PC-3 (cell line): ENCODE measurements at regions not wholly inside any gene's neighbourhood (a gene's known extent, or its start where the extent isn't known, plus 50 kb on each side); places are given as distances from the start of the nearest gene placed in this dataset.

ENCODE experiments used
- ATAC-seq: fragments of 200-7000 bp; cut with Tn5 transposase; 2 replicates; pipeline ENCODE4 v1.9.1; 2020; ENCODE audit warnings: mild to moderate bottlenecking, moderate library complexity
- BruUV-seq: library from RNA; stranded (reverse); fragments of 400-500 nt; replicated peaks from 2 replicates; lab custom pipeline; 2021; lab: Mats Ljungman, UMichigan
- CTCF ChIA-PET: fragments of 300-600 bp; sonication (Branson Sonifier 250); formaldehyde crosslinking; loops from one replicate; lab custom pipeline; 2022; ENCODE audit warnings: antibody characterized with exemption; lab: Charles Lee
- POLR2A ChIA-PET: fragments of 300-600 bp; sonication (Branson Sonifier 250); formaldehyde crosslinking; loops from one replicate; lab custom pipeline; 2022; ENCODE audit warnings: antibody characterized with exemption; ENCODE audit not compliant: unreplicated experiment; lab: Charles Lee
- DNase-seq: peaks from one replicate; pipeline ENCODE4 v3.0.0-alpha.2; 2015
- H2AFZ ChIP-seq: fragments of 300-600 bp; sonication (generic); 2 replicates; pipeline ENCODE4 v1.6.0; 2016; ENCODE audit warnings: antibody characterized with exemption, low read length
- H3F3A ChIP-seq: fragments of 300-600 bp; sonication (generic); one replicate; pipeline ENCODE4 v1.6.0; 2017; ENCODE audit warnings: antibody characterized with exemption, low read length, control low read depth, mild to moderate bottlenecking; ENCODE audit not compliant: unreplicated experiment
- H3K27ac ChIP-seq: fragments of 300-600 bp; sonication (generic); 2 replicates; pipeline ENCODE4 v1.5.1; 2016; ENCODE audit warnings: mild to moderate bottlenecking, low read length
- H3K27me3 ChIP-seq: fragments of 300-600 bp; sonication (generic); 2 replicates; pipeline ENCODE4 v1.6.1; 2016; ENCODE audit warnings: low read length, mixed read lengths
- H3K36me3 ChIP-seq: fragments of 300-600 bp; sonication (generic); 2 replicates; pipeline ENCODE4 v1.6.1; 2016; ENCODE audit warnings: low read depth, mixed run types, low read length, mixed read lengths
- H3K4me1 ChIP-seq: fragments of 300-600 bp; sonication (generic); 2 replicates; pipeline ENCODE4 v1.5.1; 2016; ENCODE audit warnings: low read length; ENCODE audit not compliant: insufficient read depth
- H3K4me2 ChIP-seq: fragments of 300-600 bp; sonication (generic); 2 replicates; pipeline ENCODE4 v1.6.0; 2016; ENCODE audit warnings: low read length
- H3K4me3 ChIP-seq: fragments of 300-600 bp; sonication (generic); 2 replicates; pipeline ENCODE4 v1.5.1; 2016; ENCODE audit warnings: mild to moderate bottlenecking, low read length, mixed read lengths
- H3K79me2 ChIP-seq: fragments of 300-600 bp; sonication (generic); 2 replicates; pipeline ENCODE4 v1.6.1; 2017; ENCODE audit warnings: low read length, mixed read lengths
- H3K9ac ChIP-seq: fragments of 300-600 bp; sonication (generic); 2 replicates; pipeline ENCODE4 v1.6.0; 2016; ENCODE audit warnings: mild to moderate bottlenecking, low read length
- H3K9me2 ChIP-seq: fragments of 300-600 bp; sonication (generic); replicated peaks from 2 replicates; pipeline ENCODE4 v1.6.1; 2016; ENCODE audit warnings: mixed run types, low read length, mixed read lengths
- H3K9me3 ChIP-seq: fragments of 300-600 bp; sonication (generic); 2 replicates; pipeline ENCODE4 v1.6.1; 2016; ENCODE audit warnings: low read length, mixed read lengths
- H4K20me1 ChIP-seq: fragments of 300-600 bp; sonication (generic); 2 replicates; pipeline ENCODE4 v1.6.1; 2016; ENCODE audit warnings: low read length, mixed read lengths
- EZH2 ChIP-seq: fragments of 300-600 bp; sonication (generic); IDR thresholded peaks from one replicate; pipeline ENCODE4 v1.6.1; 2017; ENCODE audit warnings: antibody characterized with exemption, mild to moderate bottlenecking, low read length; ENCODE audit not compliant: unreplicated experiment
- EZH2phosphoT487 ChIP-seq: fragments of 300-600 bp; sonication (generic); IDR thresholded peaks from 2 replicates; pipeline ENCODE4 v1.6.1; 2018; ENCODE audit warnings: mild to moderate bottlenecking, antibody characterized with exemption, low read length, borderline replicate concordance
- intact Hi-C: fragments of 100-400 bp; cut with micrococcal nuclease; formaldehyde crosslinking; loops from 2 replicates; pipeline ENCODE4 v1.9.0; 2023
- TF ChIP-seq, protein P1 (sequence below): fragments of 300-600 bp; sonication (generic); conservative IDR thresholded peaks from 2 replicates; pipeline ENCODE4 v1.5.1; 2017; ENCODE audit warnings: antibody characterized with exemption, low read depth, mild to moderate bottlenecking, low read length

DNA sequence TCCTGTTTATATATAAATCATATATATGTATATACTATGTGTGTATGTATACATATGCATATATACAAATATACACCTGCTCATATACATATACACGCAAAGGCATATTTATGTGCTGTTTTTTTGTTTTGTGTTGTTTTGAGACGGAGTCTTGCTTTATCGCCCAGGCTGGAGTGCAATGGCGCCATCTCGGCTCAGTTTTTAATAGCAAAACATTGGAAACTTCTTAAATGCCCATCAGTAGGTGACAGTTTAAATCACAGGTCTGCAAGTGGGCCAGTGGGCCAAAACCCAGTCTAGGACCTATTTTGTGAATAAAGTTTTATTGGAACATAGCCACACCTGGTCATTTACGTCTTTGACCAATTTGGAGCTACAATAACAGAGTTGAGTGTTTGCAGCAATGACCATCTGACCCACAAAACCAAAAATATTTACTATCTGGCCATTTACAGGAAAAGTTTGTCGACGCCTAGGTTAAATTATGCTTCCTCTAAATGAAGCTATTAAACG is 132.3 kb downstream of the TOMM20 start:
- Histone ChIP-seq H4K20me1 (no peaks in the 10 kb centered on the region), H3K36me3 (no peaks in the 10 kb centered on the region), H3K9me2 (no peaks in the 10 kb centered on the region), H3K4me2 (peak overlapping the region; percentile 72), H3F3A (peaks cover 5% of the 10 kb centered on the region), H3K4me1 (peaks cover 28% of the 10 kb centered on the region), H3K79me2 (no peaks in the 10 kb centered on the region), H2AFZ (no peak overlapping the region), H3K27ac (peak overlapping the region; percentile 100), H3K9ac (peak overlapping the region; percentile 77), H3K9me3 (no peaks in the 10 kb centered on the region), H3K27me3 (no peaks in the 10 kb centered on the region), H3K4me3 (peak overlapping the region; percentile 33)
- TF ChIP-seq EZH2 (no peak), EZH2phosphoT487 (no peak)
- TF ChIP-seq, protein P1, sequence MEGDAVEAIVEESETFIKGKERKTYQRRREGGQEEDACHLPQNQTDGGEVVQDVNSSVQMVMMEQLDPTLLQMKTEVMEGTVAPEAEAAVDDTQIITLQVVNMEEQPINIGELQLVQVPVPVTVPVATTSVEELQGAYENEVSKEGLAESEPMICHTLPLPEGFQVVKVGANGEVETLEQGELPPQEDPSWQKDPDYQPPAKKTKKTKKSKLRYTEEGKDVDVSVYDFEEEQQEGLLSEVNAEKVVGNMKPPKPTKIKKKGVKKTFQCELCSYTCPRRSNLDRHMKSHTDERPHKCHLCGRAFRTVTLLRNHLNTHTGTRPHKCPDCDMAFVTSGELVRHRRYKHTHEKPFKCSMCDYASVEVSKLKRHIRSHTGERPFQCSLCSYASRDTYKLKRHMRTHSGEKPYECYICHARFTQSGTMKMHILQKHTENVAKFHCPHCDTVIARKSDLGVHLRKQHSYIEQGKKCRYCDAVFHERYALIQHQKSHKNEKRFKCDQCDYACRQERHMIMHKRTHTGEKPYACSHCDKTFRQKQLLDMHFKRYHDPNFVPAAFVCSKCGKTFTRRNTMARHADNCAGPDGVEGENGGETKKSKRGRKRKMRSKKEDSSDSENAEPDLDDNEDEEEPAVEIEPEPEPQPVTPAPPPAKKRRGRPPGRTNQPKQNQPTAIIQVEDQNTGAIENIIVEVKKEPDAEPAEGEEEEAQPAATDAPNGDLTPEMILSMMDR, result no peak
- TSS peak; percentile 80 for BruUV-seq
- intact Hi-C loops, result loop anchor here (5.0 to 10.0 kb wide), 2 partner anchors 339 to 502 kb away; no protein-coding TSS in a partner anchor
- DNase-seq (no peak), ATAC-seq (no peak)
- ChIA-PET POLR2A (interaction anchor here (1.0 to 1.4 kb wide), 3 partner anchors 11 to 272 kb away, joined by 3 to 21 read pairs (median 8); no protein-coding TSS in a partner anchor), CTCF (interaction anchor here (0.5 to 1.1 kb wide), 2 partner anchors 15 to 497 kb away, joined by 3 read pairs; no protein-coding TSS in a partner anchor)

DNA sequence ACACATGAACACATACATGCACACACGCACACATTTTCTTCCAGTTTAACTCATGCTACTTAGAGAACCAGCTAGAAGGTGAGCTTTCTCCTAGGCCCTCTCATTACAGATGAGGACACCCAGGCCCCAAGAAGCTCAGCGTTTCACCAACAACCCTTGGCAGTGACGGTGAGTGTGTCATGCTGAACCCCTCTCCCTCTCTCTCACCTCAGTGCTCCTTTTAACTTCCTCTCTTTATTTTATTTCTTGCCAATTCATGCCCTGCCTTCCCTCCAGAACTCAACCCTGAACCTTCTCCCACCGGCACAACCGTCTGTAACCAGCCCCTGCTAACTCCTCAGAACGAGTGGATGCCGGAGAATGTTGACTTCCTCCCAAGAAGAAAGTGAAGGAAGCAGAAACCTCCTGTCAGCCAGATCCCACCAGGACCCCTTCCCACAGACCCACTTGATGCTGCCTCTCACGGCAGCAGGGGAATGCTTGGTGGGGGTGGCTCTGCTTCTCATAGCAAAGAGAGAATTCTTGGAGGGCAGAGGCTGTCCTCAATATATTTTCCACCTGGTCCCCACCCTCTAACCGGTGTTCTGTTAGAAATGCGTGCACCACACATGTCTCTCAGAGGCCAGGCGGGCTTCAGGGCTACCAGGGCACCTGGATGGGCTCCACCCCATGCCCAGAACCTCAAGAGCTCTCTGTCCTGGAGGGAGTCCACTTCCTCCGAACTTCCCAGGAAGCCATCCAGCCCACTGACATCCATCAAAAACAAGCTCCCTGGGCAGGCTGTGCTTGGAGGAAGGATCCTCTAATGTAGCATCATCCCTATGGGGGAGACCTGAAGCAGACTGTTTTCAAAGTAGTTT is 134.0 kb downstream of the TOMM20 start:
- ChIA-PET CTCF (no interaction called here), POLR2A (interaction anchor here (0.6 kb wide), 1 partner anchor 383 kb away, joined by 4 read pairs; no protein-coding TSS in a partner anchor)
- H3K4me1 ChIP-seq, result peaks cover 28% of the 10 kb centered on the region
- no peaks in the 10 kb centered on the region for H3K36me3 ChIP-seq
- H3K4me3 ChIP-seq, result no peak overlapping the region
- intact Hi-C loops, result loop anchor here (5.0 to 10.0 kb wide), 2 partner anchors 337 to 500 kb away; no protein-coding TSS in a partner anchor
- H3K27ac ChIP-seq, result no peak overlapping the region
- no peak overlapping the region for H3K4me2 ChIP-seq
- TF ChIP-seq EZH2phosphoT487 (no peak), EZH2 (no peak)
- no peaks in the 10 kb centered on the region for H3K27me3 ChIP-seq
- peaks cover 5% of the 10 kb centered on the region for H3F3A ChIP-seq
- ATAC-seq (no peak), DNase-seq (no peak)
- no peak overlapping the region for H2AFZ ChIP-seq
- H4K20me1 ChIP-seq, result no peaks in the 10 kb centered on the region
- no peaks in the 10 kb centered on the region for H3K79me2 ChIP-seq
- no peaks in the 10 kb centered on the region for H3K9me3 ChIP-seq
- no peak overlapping the region for H3K9ac ChIP-seq
- BruUV-seq, result no TSS peak
- H3K9me2 ChIP-seq, result no peaks in the 10 kb centered on the region

DNA sequence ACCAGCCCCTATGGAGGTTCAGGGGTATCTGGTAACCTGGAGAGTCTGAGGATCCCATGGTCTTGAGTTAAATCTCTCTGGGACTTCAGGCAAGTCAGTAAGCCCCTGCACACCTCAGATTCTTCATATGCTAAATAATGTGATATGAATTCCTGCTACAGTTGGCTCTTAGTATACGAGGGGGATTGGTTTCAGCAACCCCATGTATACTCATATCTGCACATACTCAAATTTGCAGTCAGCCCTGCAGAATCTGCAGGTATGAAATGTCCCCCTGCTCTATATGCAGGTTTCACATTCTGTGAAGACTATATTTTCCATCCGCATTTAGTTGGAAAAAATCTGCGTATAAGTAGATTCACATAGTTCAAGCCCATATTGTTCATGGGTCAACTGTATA is 136.6 kb downstream of the TOMM20 start:
- no peak for DNase-seq
- ChIA-PET POLR2A (no interaction called here), CTCF (interaction anchor here (0.7 kb wide), 1 partner anchor 19 kb away, joined by 10 read pairs; no protein-coding TSS in a partner anchor)
- H3K9ac ChIP-seq, result no peak overlapping the region
- H3K9me3 ChIP-seq, result no peaks in the 10 kb centered on the region
- H2AFZ ChIP-seq, result no peak overlapping the region
- H3K27me3 ChIP-seq, result no peaks in the 10 kb centered on the region
- no peaks in the 10 kb centered on the region for H3K36me3 ChIP-seq
- no peaks in the 10 kb centered on the region for H3F3A ChIP-seq
- H3K4me3 ChIP-seq, result no peak overlapping the region
- no peak overlapping the region for H3K4me2 ChIP-seq
- H3K9me2 ChIP-seq, result no peaks in the 10 kb centered on the region
- intact Hi-C loops, result loop anchor here (10.0 kb wide), 1 partner anchor 497 kb away; no protein-coding TSS in a partner anchor
- ATAC-seq, result no peak
- no peak for TF ChIP-seq EZH2
- TF ChIP-seq, protein P1, result no peak
- TF ChIP-seq EZH2phosphoT487, result no peak
- no peaks in the 10 kb centered on the region for H4K20me1 ChIP-seq
- H3K4me1 ChIP-seq, result peaks cover 26% of the 10 kb centered on the region
- H3K27ac ChIP-seq, result no peak overlapping the region
- H3K79me2 ChIP-seq, result no peaks in the 10 kb centered on the region
- no TSS peak for BruUV-seq
